Renal cortical epithelial cell (primary cell): ENCODE measurements at regions not wholly inside any gene's neighbourhood (a gene's known extent, or its start where the extent isn't known, plus 50 kb on each side); places are given as distances from the start of the nearest gene placed in this dataset.
"Not testable (repeated sequence)": the region's sequence is repeated elsewhere in the genome, so short reads cannot be mapped to it uniquely, and the experiment has no call there.

Experiments used
- DNase-seq: peaks from one replicate; pipeline ENCODE4 v3.0.0-alpha.2; 2011; ENCODE audit warnings: low read depth

DNA sequence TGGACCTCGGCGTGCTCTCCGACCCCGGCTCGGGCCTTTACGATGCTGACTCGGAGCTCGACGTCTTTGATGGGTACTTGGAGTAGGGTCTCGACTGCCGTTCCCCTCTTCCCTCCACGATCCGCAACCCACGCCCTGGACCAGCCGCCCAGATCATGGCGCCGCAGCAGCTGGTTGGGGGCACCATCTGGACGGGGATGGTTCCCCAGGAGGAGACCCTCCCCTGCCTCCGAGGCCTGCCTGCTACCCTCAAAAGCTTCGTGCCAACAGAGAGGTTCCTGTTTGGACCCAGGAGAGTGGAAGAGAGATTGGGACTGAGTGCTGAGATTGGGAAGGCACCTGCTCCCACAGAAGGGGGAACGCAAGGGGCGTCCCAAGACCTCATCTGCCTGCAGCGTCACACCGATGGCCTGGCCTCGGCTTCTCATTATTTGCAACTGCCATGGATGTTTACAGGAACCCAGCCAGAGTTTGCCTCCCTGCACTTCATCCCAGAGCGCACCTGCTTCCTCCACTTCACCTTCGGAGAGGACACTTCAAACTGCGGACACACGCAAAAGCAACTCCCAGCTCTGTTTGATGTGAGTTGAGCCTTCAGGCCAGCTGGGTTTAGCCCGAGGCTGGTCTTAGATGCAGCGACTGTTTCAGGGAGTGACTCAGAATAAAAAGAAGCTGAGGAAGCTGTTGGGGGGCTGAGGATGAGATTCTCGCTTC, 58.9 kb downstream of the GOLGA6L7 start:
- DNase-seq: not testable (repeated sequence)

DNA sequence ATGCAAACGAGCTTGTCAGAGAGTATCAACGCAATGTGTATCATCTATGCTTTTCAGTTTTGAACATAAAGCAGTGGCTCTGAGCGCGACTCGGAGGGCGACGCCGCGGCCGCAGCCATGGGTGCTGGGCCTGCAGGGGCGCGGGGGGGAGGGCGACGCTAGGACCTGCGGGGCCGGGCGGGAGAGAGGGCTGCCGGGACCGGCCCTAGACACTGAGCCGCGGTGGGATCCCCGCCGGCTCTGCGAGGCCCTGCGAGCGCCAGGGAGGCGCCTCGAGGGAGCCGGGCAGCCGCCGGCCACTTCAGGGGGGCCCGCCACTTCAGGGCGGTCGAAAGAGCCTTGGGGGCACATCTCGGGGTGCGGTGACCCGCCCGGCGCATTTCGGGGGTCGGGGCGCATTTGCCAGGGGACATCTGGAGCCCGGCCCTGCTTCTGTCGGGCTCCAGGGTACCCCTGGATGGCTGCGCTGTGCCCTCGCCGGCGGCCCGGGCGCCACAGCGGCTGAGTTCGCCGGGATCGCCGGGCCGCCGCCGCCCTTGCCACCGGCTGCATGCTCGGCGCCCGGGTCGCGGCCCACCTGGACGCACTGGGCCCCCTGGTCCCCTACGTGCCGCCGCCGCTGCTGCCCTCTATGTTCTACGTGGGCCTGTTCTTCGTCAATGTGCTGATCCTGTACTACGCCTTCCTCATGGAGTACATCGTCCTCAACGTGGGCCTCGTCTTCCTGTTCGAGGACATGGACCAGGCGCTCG, 59.6 kb downstream of the GOLGA6L7 start:
- not testable (repeated sequence) for DNase-seq

DNA sequence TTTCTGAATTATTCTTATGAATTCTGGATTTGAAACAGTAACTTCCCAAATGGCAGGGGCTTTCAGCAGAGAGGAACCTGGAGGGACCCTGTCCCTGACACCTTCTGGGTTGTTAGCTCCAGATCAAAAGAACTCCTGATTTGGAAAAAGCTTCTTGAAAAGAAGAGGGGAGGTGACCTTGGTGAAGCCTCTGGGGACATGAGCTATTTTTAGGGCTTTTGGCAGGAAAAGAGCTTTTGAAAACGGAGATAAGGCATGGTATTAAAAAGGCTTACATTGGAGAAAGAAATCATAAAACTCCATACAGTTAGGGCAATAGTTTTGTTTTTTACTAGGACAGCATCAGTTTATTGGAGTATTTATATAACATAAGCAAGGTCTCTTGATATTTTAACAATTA, 60.3 kb downstream of the GOLGA6L7 start:
- DNase-seq: not testable (repeated sequence)

DNA sequence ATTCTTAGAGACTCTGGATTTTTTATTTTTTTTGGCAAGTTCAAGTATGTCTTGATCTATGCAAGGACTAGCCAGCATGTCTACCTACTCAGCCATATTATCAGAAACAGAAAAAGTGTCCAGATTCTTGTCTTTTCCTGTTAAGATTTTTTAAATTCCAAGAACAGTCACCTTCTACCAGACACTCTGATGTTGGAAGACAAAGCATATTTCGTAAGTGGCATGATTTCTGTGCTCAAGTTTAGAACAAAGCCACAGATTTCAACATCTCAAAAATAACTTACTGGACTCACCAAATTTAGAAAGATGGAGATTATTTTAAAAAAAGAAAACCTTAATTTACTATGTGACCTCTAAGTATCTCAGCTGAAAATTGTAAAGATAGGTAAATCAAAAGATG, 61.9 kb downstream of the GOLGA6L7 start:
- peak; percentile 31 for DNase-seq

DNA sequence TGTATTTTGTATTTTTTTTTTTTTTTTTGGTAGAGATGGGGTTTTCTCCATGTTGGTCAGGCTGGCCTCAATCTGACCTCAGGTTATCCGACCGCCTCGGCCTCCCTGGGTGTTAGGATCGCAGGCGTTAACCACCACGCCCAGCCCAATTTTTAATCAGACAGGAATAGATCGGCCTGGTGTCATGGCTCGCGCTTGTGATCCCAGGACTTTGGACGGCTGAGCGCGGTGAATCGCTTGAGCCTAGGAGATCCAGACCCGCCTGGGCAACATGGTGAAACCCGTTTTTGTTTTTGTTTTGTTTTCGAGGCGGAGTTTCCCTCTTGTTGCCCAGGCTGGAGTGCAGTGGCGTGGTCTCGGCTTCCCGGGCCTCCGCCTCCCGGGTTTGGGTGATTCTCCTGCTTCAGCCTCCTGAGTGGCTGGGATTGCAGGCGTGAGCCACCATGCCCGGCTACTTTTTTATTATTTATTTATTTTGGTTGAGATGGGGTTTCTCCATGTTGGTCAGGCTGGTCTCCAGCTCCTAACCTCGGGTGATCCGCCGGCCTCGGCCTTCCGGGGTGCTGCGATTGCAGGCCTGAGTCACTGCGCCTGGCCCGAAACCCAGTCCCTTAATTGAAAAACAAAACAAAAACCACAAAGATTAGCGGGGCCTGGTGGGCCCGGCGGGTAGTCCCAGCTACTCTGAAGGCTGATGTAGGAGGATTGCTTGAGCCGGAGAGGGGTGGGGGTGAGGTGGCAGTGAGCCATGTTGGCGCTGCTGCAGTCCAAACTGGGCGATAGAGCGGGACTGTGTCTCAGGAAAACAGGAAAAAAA, 63.9 kb downstream of the GOLGA6L7 start:
- DNase-seq: not testable (repeated sequence)

DNA sequence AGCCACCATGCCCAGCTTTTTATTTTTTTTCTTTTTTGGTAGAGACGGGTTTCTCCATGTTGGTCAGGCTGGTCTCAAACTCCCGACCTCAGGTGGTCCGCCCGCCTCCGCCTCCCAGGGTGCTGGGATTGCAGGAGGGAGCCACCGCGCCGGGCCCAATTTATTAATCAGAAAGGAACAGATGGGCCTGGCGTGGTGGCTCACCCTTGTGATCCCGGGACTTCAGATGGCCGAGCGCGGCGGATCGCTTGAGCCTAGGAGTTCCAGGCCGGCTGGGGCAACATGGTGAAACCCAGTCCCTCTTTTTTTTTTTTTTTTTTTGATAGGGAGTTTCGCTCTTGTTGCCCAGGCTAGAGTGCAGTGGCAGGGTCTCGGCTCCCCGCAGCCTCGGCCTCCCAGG, 64.6 kb downstream of the GOLGA6L7 start:
- DNase-seq: no peak

DNA sequence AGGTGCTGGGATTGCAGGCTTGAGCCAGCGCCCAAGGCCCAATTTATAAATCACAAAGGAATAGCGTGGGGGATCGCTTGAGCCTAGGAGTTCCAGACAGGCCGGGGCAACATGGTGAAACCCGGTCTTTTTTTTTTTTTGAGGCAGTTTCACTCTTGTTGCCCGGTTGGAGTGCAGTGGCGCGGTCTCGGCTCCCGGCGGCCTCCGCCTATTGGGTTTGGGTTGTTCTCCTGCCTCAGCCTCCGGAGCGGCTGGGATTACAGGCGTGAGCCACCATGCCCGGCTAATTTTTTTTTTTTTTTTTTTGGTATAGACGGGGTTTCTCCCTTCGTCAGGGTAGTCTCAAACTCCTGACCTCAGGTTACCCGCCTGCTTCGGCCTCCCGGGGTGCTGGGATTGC, 65.0 kb downstream of the GOLGA6L7 start:
- no peak for DNase-seq

DNA sequence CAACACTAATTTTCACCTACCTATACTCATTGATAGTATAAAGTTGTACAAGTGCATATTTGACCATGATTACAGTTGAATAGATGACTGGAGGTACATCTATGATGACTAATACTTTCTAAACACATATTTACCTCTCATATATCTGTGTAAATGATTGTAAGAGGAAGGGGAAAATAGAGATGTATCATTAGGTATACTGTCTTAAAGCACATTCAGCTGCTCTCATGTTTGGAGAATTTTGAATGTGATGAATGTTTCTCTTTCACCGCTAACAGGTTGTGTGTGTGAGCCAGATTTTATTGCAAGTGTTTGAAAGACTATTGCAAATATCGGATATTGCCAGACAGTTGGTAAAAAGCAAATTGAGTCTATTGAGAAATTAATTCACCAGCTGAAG, 66.2 kb upstream of the GOLGA8M start:
- DNase-seq: not testable (repeated sequence)

DNA sequence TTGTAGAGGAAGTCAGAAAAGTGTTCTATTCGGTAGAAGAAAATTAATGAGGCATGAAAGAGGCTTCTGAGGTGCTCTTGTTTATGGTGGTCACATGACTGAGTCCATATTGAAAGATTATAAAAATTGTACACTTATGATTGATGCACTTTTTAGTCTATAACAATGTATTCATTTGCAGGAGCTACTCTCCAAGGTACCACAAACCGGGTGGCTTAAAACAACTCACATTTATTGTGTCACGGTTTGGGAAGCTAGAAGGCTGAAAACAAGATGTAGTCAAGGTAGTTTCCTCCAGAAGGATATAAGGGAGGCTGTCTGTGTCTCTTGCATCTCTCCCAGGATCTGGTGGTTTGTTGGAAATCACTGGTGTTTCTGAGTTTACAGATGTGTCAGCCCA, 60.6 kb upstream of the GOLGA8M start:
- DNase-seq: not testable (repeated sequence)
